NAMALWA (cell line): ENCODE measurements at regions not wholly inside any gene's neighbourhood (a gene's known extent, or its start where the extent isn't known, plus 50 kb on each side); places are given as distances from the start of the nearest gene placed in this dataset.
A peak's percentile ranks its signal among the peaks of the same experiment; 100 is the strongest.
"Not testable (repeated sequence)": the region's sequence is repeated elsewhere in the genome, so short reads cannot be mapped to it uniquely, and the experiment has no call there.

ENCODE experiments used
- DNase-seq: peaks from one replicate; pipeline ENCODE4 v3.0.0-alpha.2; 2015; ENCODE audit warnings: low spot score

GRCh38 chr3:180420016-180420415, 181.9 kb upstream of the TTC14 start:
- DNase-seq: no peak

DNA sequence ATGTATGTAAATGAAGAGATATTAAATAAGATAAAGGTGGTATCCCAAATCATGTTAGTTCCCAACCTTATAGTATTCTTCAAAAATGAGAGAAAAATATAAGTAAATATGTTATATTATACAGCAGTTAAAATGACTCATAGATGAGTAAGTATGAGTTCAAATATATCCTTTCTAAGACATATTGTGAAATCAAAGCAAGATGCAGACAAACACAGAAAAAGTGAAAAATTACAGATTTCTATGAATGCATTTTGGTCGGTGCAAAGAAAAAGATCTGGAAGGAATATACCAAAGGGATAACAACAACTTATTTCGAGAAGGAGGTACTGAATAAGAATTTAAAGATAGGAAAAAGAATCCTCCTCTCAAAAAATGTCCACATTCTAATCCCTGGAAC, 181.2 kb upstream of the TTC14 start:
- no peak for DNase-seq

DNA sequence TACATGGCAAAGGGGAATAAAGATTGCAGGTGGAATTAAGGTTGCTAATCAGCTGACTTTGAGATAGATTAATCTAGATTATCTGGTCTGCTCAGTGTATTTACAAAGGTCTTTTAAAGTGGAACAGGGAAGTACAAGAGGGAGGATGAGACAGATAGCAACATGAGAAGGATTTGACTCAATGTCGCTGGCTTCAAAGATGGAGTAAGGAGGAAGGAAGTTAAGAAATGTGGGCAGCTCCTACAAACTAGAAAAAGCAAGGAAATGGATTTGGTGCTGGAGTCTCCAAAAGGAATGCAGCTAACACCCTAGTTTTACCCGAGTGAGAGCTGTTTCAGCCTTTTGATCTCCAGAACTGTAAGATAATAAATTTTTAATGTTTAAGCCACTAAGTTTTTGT, 180.7 kb upstream of the TTC14 start:
- no peak for DNase-seq

- no peak for DNase-seq
Observed at GRCh38 chr3:180421721-180422120, 180.2 kb upstream of the TTC14 start.

- DNase-seq: not testable (repeated sequence)
Observed at GRCh38 chr3:180424305-180424704, 177.7 kb upstream of the TTC14 start.

DNA sequence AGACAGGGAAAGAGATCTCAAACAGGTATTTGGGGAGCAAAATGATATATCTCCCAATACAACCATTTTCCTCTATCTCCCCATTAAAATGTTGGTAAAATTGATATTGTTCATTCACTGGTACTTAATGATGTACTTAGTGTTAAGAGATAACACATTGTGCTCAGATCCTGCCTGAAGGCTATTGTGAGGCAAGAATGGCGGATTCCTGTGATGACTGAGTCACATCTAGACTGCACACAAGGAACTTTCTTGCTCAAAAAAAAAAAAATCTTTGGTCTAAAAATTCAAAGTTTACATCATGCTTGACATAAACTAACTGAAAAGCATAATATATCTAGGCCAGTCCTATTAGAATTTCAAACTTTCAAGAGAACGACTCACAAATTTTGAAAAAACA, 171.1 kb upstream of the TTC14 start:
- DNase-seq: no peak

- no peak for DNase-seq
Observed at GRCh38 chr3:180433152-180433551, 168.8 kb upstream of the TTC14 start.

GRCh38 chr3:180447136-180447535, 154.8 kb upstream of the TTC14 start:
- DNase-seq: no peak

DNA sequence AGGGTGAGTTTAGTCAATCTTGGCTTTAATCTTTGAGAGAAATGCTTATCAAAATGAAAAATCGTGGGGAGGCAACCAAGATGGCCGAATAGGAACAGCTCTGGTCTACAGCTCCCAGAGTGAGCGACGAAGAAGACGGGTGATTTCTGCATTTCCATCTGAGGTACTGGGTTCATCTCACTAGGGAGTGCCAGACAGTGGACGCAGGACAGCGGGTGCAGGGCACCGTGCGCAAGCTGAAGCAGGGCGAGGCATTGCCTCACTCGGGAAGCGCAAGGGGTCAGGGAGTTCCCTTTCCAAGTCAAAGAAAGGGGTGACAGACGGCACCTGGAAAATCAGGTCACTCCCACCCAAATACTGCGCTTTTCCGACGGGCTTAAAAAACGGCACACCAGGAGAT, 153.6 kb upstream of the TTC14 start:
- DNase-seq: not testable (repeated sequence)

DNA sequence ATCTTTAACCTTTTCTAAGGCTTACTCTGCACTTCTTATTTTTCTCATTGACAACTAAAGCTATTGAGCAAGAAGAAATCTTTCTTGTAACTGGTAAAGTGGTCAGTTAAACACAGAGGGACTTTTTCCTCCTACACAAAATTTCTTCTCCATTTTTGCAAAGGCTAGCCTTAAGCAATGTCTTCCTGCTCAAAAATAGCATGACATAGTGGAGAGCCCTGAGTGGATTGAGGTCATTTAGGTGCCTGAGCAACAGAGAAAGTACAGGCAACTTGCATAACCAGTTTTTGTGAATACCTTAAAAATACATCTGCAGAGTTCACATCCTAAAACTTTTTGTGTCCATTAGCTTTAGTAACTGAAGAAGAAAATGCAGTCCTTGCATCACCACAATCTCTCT, 144.7 kb upstream of the TTC14 start:
- DNase-seq: no peak

GRCh38 chr3:180466401-180467011, 135.5 kb upstream of the TTC14 start:
- DNase-seq: no peak

DNA sequence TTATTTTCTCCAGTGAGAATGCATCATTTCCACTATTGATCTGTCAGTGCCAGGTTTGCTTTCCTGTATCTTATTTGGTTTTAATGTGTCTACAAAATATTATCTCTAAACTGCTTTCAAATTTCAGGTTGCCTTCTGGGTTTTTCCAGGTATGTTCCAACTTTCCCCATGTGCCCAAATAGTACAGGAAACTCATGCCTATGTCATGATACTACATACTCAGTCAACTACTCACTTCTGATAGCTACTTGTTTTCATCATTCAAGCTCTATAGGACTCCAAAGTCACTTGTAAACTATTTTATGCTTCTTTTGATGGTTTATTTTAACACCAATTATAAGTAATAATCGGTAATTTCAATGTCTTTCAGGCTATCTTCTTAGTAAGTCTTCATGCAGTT, 134.8 kb upstream of the TTC14 start:
- no peak for DNase-seq

DNA sequence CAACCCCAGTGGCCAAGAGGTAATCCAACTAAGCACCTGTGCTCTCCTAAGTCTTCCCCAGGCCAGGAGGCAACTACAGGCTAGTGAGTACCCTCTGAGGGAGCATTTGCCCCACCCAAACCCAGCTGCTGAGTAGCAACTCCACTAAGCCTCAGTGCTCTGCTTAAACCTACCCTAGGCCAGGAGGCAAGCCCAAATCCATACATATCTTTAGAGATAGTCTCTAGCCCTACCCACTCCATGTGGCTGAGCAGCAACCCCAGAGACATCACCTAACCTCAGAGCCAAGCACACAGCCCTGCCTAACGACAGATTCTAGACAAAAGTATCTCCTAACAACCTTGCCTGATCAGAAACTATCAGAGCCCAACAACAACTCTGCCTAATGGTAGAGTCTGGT, 132.8 kb upstream of the TTC14 start:
- no peak for DNase-seq

DNA sequence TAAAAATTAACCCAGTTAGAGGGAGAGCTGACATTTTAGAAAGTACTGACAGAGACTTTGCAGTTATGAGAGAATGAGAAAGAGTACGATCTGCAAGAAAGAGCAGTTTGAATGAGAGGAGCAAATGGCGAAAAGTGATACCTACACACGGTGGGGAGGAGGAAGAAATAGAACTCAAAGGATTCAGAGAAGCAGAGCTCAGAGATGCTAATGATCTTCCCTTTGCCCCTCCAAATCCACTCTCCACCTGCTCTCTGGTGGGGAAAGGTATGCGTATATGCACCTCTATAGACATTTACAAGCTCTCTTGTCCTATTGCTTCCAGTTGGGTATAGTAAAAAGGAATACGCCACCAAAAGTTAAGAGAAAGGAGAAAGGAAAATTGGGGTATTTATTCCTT, 123.3 kb upstream of the TTC14 start:
- DNase-seq: no peak

GRCh38 chr3:180492047-180492446, 109.9 kb upstream of the TTC14 start:
- no peak for DNase-seq

DNA sequence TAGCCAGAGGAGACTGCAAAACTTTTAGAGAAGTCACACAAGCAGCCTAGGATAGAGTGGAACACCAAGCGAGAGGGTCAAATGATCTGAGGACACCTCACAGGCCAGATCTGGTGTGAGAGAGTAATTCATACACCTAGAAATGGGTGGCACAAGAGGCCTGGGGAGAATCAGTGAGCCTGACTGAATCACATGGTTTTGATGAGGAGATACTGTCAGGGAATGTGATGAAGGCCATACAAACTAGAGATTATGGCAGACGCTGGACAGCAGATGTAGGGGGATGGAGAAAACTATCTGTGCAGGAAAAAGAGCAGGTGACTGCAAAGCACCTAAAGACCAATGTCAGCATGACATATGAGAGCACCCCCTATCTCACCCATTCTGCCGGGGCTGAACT, 105.0 kb upstream of the TTC14 start:
- DNase-seq: no peak

DNA sequence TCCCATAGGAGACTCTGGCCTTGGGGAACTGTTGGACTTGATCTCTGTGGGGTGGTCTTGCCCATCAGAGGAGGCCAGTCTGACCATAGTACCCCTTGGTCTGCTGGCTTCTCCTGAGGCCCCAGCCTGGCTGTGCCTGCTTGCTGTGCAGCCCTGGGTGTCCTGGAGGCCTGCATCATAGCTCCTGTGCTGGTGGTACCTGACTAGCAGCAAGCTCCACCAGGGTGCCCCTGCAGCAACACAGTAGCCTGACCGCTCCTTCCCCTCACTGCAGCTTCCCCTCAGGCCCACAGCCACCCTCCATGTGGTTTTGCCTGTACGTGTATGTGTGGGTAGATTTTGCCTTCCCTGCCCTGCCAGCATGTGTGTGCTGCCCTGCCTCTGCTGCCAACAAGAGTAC, 85.6 kb upstream of the TTC14 start:
- no peak for DNase-seq

GRCh38 chr3:180523040-180523439, 78.9 kb upstream of the TTC14 start:
- DNase-seq: peak; percentile 8

- no peak for DNase-seq
Observed at GRCh38 chr3:180528843-180529242, 73.1 kb upstream of the TTC14 start.

GRCh38 chr3:180529778-180530177, 72.2 kb upstream of the TTC14 start:
- DNase-seq: no peak

DNA sequence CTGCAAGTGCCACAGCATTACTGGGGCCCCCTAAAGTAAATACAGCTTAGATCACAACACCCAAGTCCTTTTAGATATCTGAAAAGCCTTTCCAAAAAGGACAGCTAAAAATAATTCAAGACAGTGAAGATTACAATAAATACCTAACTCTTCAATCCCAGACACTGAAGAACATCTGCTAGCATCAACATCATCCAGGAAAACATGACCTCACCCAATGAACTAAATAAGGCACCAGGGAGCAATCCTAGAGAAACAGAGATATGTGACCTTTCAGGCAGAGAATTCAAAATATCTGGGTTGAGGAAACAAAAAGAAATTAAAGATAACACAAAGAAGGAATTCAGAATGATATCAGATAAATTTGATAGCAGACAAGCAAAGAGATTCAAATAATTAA, 71.7 kb upstream of the TTC14 start:
- DNase-seq: no peak

- no peak for DNase-seq
Observed at GRCh38 chr3:180531303-180532278, 70.4 kb upstream of the TTC14 start.

DNA sequence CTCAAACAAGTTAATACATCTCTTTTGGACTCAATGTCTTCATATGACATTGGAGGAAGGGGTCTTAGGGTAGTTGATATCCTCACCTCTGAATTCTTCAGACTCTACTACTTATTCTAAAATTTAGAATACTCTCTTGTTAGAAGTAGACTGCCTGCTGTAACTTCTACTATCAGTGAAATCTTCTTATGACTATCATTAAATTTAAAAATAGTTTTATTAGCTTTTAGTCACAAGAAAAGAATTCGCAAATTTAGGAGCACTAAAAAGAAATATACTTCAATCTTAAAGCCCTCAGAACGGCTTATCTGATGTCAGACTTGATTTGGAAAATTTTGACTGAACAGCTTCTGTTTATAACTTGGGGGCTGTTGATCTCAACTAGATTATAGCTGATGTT, 67.1 kb upstream of the TTC14 start:
- no peak for DNase-seq

GRCh38 chr3:180538493-180538892, 63.5 kb upstream of the TTC14 start:
- DNase-seq: no peak
